NOMO-1 treated with dmso at 0.1 percent for 144 hours (cell line): ENCODE measurements at regions not wholly inside any gene's neighbourhood (a gene's known extent, or its start where the extent isn't known, plus 50 kb on each side); places are given as distances from the start of the nearest gene placed in this dataset.

Source experiments
- DNase-seq: peaks from one replicate; lab custom pipeline; 2025; ENCODE audit not compliant: unreplicated experiment; lab: John Stamatoyannopoulos, UW

DNA sequence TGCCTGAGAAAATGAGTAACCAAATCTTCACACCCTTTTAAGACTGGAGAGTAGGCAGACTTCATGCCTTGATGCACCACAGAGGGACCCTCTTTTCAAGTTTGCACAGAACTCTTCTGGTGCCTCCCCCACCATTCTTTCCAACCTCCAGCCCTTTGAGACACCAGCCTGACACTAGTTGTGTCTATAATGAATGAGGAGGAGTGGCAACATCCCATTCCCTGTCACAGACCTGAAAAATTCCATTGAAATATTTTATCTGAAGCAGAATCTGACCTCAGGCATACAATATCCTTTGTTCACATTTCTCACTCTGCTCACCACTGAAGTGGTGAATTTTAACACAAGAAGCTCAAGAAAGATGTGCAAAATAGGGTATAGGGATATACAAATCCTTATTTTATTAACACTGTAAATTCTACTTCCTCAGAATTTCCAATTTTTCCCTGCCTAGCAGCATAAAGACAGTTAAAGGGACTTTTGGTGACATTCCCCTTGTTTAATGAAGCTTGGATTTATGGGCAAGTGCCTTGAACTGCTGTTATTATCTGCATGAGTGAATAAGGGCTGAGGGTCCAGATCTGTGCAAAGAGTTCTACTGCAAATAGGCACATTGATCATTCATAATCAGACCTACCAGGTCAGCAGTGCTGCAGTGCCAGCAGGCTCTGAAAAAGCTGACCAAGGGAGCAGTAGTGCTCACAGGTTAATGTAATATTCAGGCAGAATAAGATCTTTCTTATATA, 149.9 kb upstream of the PAQR3 start:
- no peak for DNase-seq

DNA sequence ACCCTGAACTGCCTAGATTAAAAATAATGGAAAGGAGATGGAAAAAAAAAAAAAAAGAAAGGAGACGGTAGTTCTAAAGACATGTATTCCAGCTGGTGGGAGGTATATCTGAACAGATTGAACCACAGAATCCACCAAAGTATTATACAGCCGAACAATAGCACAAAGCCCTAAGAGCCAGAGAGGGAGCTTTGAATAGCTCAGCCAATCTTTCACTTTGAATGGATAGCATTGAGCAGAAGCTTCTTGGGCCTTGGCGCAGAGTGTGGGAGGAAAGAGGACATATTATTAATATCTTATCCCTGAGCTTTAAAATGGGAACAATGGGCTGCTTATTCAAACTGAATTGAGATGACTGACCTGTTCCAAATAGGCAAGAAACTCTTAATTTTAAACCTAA, 147.8 kb upstream of the PAQR3 start:
- no peak for DNase-seq

DNA sequence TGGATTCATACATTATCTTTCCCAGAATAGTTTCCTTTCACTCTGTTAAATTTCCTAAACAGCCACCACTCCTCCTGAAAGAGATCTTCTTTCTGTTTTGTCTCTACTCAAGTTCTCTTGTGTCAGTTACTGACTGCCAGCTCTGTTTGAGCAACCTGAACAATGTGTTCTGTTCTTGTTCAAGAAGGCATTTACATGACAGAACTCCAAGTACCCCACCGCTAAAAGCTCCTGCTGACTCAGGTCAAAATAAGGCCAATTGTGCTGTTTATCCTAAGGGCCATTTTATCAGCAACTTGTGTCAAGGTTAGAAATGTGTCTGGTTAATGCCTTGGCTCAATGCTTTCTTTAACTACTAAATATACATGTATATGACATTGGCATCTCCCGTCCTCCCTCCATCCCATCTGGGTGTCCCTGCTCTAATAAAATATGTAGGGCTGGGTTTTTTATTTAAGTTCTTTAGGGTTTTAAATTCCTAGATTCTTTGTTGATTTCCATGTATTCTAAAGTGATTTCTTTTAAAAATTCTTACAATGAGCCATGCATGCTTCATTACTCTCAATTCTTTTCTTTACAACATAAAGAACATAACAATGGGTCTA, 144.3 kb upstream of the PAQR3 start:
- DNase-seq, result no peak

DNA sequence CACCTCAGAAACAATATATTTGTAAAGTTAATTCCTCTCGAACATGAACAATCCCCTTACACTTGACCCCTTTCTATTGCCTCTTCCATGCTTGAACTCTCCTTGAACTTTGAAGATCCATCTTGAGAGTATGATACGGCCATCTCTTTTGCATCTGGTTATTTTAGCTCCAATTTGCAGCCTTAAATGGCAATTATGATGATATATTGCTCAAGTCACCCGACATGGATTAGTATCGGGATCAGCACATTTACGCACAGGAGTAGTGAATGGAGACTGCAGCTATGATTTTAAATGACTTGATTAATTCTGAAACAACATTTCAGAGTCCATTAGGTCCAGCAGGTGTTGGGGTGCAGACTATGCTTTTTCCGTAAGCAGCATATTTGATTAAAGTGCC, 143.8 kb upstream of the PAQR3 start:
- DNase-seq, result no peak

DNA sequence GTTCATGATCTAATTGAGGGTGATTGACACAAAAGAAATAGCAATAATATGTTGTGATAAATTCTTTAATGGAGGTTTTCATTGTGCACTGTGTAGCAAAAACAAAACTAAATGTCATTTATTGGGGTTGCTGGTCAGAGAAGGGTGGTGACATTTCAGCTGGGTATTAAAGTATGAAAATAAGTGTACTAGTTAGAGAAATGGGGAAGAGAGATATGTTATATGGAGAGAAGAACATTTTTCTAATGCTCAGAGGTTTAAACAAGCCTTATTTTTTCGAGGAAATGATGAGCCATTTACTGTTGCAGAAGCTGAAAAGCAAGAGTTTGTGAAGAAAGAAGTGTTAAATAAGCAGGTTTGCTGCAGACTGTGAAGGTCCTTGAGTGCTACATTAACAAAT, 142.7 kb upstream of the PAQR3 start:
- DNase-seq, result no peak

DNA sequence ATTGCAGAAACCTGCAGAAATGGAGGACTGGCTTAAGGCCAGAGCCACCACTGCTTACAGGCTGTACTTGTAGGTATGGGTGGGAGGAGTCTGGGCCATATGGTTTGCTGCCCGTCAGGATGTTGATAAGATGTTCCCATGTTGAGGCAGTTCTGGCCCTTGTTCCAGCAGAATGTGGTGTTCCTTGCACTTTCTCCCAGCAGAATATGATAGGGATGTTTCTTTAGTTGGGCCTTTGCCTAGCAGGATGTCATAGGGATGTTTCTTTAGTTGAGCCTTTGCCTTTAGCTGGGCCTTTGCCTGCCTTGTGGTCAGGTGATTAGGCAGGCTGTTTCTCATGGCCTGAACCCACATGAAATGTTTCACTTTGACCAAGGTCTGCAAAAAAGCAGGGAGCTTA, 139.1 kb upstream of the PAQR3 start:
- no peak for DNase-seq

DNA sequence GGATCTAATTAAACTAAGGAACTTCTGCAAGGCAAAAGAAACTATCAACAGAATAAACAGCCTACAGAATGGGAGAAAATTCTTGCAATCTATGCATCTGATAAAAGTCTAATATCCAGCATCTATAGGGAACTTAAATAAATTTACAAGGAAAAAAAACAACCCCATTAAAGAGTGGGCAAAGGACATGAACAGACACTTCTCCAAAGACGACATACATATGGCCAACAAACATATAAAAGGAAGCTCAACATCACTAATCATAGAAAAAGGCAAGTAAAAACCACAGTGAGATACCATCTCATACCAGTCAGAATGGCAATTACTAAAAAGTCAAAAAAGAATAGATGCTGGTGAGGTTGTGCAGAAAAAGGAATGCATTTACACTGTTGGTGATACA, 134.8 kb upstream of the PAQR3 start:
- DNase-seq, result no peak

DNA sequence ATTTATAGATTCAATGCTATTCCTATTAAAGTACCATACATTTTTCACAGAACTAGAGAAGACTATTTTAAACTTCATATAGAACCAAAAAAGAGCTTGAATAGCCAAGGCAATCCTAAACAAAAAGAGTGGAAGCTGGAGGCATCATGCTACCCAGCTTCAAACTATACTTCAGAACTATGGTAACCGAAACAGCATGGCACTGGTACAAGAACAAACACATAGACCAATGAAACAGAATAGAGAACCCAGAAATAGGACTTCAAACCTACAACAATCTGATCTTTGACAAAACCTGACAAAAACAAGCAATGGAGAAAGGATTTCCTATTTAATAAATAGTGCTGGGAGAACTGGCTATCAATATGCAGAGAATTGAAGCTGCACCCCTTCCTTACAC, 134.2 kb upstream of the PAQR3 start:
- no peak for DNase-seq

DNA sequence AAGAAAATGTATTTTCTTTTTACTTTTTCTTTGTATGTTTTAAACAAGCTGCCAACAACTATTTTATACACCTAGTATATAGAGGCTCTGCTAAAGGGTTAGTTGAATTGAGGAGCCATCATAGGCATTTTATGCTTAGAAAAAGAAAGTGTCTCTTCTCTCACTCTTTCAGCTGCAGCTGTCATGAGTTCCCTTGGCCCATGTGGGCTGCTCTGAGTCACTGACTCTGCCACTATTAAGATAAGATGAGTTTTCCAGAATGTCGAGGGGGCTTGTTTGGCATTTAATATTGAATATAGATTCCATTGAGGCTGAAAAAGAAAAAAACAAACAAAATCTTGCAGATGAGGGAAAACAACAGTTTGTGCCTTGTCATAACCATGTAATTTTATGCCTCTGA, 126.0 kb upstream of the PAQR3 start:
- no peak for DNase-seq

DNA sequence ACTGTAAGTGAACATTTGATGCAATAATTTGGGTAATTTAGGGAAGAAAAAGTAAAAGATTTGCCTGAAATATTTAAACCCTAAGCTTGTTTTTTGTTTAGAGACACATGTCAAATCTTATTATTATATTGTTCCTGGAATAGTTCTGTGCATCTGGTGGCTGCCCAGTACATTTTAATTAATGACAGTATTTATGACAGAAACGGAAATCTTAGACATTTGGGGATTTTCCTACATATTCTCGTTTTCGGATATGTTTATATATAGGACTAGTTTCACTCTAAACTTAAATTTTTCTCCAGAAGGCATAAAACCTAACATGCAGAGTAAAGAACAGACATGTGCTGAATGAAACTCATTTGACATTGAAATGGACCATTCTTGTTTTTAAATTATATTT, 125.6 kb upstream of the PAQR3 start:
- DNase-seq, result no peak

DNA sequence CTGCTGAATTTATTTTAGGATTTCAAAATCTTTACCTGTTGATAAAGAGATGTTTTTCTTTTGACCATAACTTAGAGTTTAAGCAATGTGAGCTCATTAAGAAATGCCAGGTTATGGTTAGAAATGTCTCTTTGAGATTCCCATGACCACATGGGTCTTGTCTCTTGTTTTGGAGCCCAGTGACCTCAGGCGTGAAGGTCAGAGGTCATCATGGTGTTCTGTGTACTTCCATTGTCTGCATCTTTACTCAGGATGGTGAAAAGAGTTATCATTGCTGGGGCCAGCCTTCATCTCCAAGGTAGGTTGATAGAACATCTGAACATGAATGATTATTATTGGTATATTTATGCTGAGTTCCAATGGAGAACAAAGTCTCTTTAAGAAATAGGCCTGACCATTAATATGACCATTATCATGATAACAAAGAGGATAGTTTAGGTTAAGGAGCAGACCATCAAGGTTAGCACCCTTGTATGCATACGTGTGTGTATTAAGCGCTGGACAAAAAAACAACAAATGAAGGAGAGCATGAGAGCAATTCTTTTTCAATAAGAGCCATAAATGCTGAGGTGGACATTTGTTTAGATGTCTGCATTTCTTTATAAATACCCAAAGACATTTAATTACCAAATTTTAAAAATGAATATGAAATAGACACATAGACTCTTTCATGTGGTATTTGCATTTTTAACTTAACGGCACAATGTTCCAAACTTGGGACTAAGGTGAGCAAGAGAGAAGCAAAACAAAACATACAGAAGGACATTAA, 120.6 kb upstream of the PAQR3 start:
- no peak for DNase-seq

DNA sequence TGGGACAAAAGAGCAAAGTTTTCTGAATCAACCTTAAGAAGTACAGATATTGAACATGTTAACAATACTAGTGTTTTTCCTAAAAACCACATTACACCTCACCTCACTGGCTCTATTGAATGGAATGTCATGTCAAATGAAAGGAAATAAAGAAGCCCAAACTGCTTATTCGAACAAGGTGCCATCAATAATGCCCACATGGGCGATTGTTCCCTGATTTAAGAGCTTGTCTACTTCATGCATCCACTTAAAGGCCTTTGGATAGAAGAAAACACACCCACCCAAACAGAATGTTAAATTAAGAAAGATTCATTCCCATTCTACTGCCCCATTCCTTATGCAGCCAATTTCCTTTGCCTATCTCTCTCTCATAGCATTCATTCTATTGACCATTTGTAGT, 118.5 kb upstream of the PAQR3 start:
- DNase-seq, result no peak

DNA sequence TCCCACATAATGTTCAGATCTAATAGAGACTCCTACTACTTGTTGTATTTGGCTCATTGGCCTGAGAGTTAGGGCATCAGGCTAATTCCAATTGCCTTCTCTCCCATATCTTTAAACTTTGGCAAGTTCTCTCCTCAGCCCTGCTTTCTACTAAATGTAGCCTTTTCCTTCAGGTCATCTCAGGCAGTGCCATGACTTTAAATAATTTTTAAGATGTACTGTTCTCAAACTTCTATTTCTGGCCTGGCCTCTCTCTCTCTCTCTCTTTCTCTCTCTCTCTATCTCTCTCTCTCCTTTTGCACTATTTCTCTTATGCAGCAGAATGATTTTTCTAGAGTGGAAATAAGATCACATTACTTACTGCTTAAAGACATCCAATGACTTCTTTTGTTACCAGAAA, 114.5 kb upstream of the PAQR3 start:
- no peak for DNase-seq

DNA sequence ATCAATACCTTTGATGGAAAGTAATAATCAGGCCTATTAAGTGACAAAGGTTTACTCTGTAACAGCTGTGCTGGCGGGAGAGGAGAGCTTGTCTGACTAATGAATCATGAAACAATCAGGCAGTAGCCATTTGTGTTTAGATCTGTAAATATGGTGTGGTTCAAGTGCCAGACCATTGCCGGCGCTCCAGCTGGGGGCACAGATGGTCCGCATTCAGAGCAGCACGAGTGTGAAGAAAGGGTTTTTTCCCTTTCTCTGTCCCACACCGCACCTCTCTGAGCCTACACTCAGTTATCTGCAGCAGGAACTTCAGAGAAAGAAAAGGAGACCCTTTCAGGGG, 111.3 kb upstream of the PAQR3 start:
- no peak for DNase-seq

DNA sequence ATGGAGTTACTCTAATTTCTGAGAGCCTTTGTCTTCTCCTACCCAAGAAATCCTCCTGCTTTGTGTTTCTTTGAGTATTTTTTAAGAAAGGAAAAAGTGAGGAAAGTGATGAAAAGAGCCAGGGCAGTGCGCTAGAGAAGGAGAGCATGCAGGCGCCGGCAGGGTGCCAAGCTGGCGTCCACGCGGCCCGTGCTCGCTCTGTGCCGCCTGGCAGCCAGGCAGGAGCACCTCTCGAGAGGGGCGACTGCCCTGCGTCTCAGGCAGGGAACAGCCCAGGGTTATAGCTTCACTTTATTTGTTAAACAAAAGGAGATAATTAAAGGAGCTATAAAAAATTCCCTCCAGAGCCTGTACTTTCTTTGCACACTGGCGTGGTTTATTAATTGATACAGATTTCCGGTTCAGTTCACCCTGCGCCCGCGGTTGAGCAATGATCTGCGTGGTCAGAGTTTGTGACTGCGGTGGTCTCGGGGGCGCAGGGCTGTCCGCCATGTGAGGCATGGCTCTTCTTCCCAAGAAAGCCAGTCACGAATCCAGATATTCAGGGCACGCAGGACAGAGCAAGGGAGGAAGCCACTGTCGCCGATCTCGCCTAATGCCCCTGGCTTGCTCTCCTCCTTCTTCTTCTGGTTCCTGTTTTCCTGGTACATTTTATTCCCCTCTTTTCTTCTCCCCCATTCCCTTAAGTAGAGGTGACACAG, 110.8 kb upstream of the PAQR3 start:
- no peak for DNase-seq

DNA sequence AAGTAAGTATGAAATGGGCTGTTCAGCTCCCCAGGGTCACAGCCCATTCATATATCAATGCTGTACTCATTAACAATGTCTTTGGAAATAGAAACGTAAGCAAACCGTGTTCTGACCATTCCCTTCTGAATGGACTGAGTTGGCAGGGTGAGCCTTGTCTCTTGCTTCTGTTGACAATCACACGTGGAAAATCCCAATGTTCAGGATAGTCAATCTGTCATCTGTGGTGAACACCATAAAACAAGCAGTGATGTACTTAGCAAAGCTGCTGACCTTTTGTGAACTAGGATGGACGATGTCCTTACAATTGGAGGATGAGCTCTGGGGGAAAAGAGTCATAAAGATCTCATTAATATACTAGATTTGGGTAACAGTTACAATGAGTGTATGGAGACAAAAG, 109.6 kb upstream of the PAQR3 start:
- DNase-seq, result no peak

DNA sequence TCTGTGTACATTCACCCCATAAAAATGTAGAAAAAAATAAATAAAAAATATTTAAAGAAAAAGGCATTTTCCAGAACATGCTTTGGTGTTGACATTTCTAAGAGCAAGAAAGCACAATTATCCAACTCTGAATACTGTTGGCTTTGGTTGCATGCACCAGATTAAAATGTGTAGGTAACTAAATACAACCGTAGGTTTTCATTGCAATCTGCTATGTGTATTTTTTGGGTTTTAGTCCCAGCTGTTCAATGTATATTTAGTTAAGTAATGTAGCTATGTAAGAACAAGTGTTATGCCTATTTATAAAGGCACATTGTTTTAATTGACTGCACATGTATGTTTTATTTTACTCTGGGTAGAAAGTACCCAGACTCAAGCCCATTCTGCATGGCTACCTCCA, 108.1 kb upstream of the PAQR3 start:
- DNase-seq, result no peak

DNA sequence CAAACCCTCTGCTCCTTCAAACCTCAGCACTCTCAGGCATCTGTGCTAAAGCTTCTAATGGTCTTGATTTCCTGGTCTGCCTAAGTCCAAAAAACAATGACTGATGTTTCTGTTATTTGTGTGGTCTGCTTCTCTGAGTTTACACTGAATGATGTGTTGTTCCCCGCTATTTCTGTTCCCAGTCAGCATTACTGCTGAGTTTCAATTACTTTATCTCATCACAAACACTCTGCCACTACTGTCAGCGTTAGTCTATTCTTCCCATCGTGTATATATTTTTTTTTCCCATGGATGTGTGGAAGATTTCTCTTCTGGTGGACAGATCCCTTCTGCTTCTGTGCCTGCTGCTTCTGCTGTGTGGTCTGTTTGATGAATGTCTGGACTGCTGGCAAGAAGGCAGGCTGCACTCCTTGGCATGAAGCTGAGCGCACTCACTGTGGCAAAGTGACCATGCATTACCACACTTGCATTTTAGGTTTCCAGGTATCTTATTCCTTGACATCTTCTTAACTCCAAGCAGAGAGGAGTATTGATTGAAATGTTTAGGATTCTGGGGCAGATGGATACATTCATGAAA, 106.9 kb upstream of the PAQR3 start:
- DNase-seq, result no peak

DNA sequence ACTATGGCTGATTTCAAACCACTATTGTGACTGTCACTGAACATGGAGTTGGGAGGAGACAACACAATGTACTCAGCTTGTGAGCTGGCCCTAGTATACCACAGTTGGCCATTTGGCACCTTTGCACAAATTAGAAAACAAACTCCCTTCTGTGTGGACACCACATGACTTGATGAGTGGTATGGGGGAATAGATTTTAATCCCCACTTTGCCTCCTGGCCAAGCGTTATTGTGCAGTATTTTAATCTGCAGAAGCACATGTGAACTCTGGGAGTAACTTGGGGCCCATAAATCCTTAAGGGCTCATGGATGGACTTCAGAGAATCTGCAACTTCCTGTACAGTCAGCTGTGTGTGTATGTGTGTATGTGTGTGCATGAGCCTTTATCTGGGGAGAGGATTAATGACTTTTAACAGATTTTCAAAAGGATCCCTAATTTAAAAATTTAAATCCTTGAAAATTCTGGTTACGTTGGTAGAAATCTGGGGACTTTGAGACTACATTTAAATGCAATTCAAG, 105.0 kb upstream of the PAQR3 start:
- DNase-seq, result no peak

DNA sequence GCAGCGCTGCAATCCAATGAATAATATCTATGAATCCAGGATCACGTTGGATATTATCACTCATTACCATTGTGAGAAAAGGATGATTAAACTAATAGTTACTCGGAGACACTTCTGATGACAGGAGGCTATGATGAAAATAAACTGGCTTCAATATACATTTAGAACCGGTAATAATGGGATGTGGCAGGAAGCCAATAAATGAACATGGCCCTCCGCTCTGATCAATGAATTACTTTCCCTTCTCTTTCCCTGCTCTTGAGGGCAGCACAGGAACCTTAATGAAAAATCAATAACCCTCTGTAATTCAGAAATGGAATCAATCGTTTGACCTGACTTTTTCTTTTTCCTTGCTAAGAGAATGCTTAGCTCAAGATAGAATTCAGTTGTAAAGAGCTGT, 103.9 kb upstream of the PAQR3 start:
- DNase-seq, result no peak

DNA sequence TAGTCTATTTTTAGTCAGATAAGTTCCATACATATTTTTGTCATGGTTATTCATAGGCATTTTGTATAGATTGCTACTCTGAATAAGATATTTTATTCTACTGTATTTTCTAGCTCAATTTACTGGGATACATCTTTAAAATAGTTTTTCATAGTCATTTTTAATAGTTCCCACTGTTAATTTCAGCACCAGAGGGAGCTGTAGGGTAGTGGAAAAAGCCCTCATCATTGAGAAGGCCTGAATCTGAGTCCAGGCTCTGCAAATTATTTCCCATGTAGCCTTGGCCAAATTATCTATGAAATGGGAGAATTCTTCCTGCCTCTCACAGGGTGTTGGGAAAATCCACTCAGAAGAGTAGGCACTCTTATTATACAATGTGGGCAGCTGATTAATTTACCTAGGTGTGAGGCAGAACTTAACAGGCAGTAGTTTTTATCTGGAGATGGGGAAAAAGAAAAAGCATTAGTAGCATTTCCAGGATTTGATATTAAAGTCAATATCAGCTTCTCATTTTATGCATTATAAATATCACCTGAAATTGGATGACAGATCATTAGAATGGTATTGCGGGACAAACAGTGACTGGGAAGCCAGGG, 102.9 kb upstream of the PAQR3 start:
- DNase-seq, result no peak
